Astrocyte of the hippocampus (primary cell): ENCODE measurements at regions not wholly inside any gene's neighbourhood (a gene's known extent, or its start where the extent isn't known, plus 50 kb on each side); places are given as distances from the start of the nearest gene placed in this dataset.
A peak's percentile ranks its signal among the peaks of the same experiment; 100 is the strongest.

Source experiments
- DNase-seq: peaks from one replicate; pipeline ENCODE4 v3.0.0; 2011; ENCODE audit warnings: low read depth, low spot score

- DNase-seq: no peak
Measured at GRCh38 chr5:43940562-43940961, 337.6 kb downstream of the NNT start.

GRCh38 chr5:43926923-43927322 is 323.9 kb downstream of the NNT start:
- no peak for DNase-seq

- DNase-seq: no peak
Measured at GRCh38 chr5:43920422-43920821, 317.4 kb downstream of the NNT start.

- DNase-seq: no peak
Measured at GRCh38 chr5:43917925-43918324, 314.9 kb downstream of the NNT start.

- no peak for DNase-seq
Measured at GRCh38 chr5:43903129-43903528, 300.1 kb downstream of the NNT start.

GRCh38 chr5:43900974-43901373 is 298.0 kb downstream of the NNT start:
- no peak for DNase-seq

GRCh38 chr5:43895876-43896275 is 292.9 kb downstream of the NNT start:
- no peak for DNase-seq

- DNase-seq: no peak
Measured at GRCh38 chr5:43893951-43894684, 291.1 kb downstream of the NNT start.

- DNase-seq: no peak
Measured at GRCh38 chr5:43891112-43891511, 288.1 kb downstream of the NNT start.

GRCh38 chr5:43889233-43889632 is 286.3 kb downstream of the NNT start:
- no peak for DNase-seq

GRCh38 chr5:43875741-43876140 is 272.8 kb downstream of the NNT start:
- DNase-seq: no peak

- DNase-seq: no peak
Measured at GRCh38 chr5:43874772-43875171, 271.8 kb downstream of the NNT start.

- no peak for DNase-seq
Measured at GRCh38 chr5:43873791-43874190, 270.8 kb downstream of the NNT start.

GRCh38 chr5:43859309-43859708 is 256.3 kb downstream of the NNT start:
- DNase-seq: no peak

- DNase-seq: no peak
Measured at GRCh38 chr5:43855452-43855851, 252.5 kb downstream of the NNT start.

- DNase-seq: peak; percentile 1
Measured at GRCh38 chr5:43854697-43855292, 251.8 kb downstream of the NNT start.

- DNase-seq: no peak
Measured at GRCh38 chr5:43852279-43852678, 249.3 kb downstream of the NNT start.

GRCh38 chr5:43851741-43852140 is 248.8 kb downstream of the NNT start:
- DNase-seq: peak; percentile 27

GRCh38 chr5:43840424-43841125 is 237.6 kb downstream of the NNT start:
- no peak for DNase-seq

- peak; percentile 21 for DNase-seq
Measured at GRCh38 chr5:43839218-43839617, 236.2 kb downstream of the NNT start.

- DNase-seq: no peak
Measured at GRCh38 chr5:43837996-43838395, 235.0 kb downstream of the NNT start.

GRCh38 chr5:43837091-43837490 is 234.1 kb downstream of the NNT start:
- DNase-seq: no peak

GRCh38 chr5:43833961-43834360 is 231.0 kb downstream of the NNT start:
- DNase-seq: no peak
